SK-N-SH treated with all-trans-retinoic acid at 6 μM for 48 hours (cell line): ENCODE measurements at regions not wholly inside any gene's neighbourhood (a gene's known extent, or its start where the extent isn't known, plus 50 kb on each side); places are given as distances from the start of the nearest gene placed in this dataset.

Experiments
- ATAC-seq: fragments of 200-7000 bp; cut with Tn5 transposase; 3 replicates; pipeline ENCODE4 v1.9.1; 2020; ENCODE audit warnings: mild to moderate bottlenecking, moderate library complexity
- ARNTL ChIP-seq: fragments of 450-650 bp; formaldehyde crosslinking; IDR thresholded peaks from 2 replicates; pipeline ENCODE4 v1.5.0; 2020; ENCODE audit warnings: low read depth, mild to moderate bottlenecking, moderate library complexity, borderline replicate concordance
- CREB5 ChIP-seq: fragments of 250-450 bp; sonication (Bioruptor Pico); IDR thresholded peaks from 2 replicates; pipeline ENCODE4 v1.5.1; 2020; ENCODE audit warnings: low read depth, mild to moderate bottlenecking, moderate library complexity
- CSDC2 ChIP-seq: fragments of 250-450 bp; sonication (Bioruptor Pico); IDR thresholded peaks from 2 replicates; pipeline ENCODE4 v1.5.0; 2020; ENCODE audit warnings: mild to moderate bottlenecking, moderate library complexity
- CSRNP3 ChIP-seq: fragments of 250-450 bp; sonication (Bioruptor Pico); IDR thresholded peaks from 2 replicates; pipeline ENCODE4 v1.5.1; 2021; ENCODE audit warnings: mild to moderate bottlenecking, moderate library complexity
- ESRRG ChIP-seq: fragments of 250-450 bp; sonication (Bioruptor Pico); IDR thresholded peaks from 2 replicates; pipeline ENCODE4 v1.6.1; 2021; ENCODE audit warnings: mild to moderate bottlenecking
- GLIS3 ChIP-seq: fragments of 250-450 bp; sonication (Bioruptor Pico); IDR thresholded peaks from 2 replicates; pipeline ENCODE4 v1.5.0; 2020; ENCODE audit warnings: mild to moderate bottlenecking, moderate library complexity
- ISL1 ChIP-seq: fragments of 250-450 bp; sonication (Bioruptor Pico); IDR thresholded peaks from 2 replicates; pipeline ENCODE4 v2.1.2; 2022; ENCODE audit warnings: mild to moderate bottlenecking, moderate library complexity
- OSR1 ChIP-seq: fragments of 250-450 bp; sonication (Bioruptor Pico); IDR thresholded peaks from 2 replicates; pipeline ENCODE4 v1.8.0; 2022; ENCODE audit warnings: moderate library complexity, mild to moderate bottlenecking, inconsistent platforms
- PATZ1 ChIP-seq: fragments of 250-450 bp; sonication (Bioruptor Pico); IDR thresholded peaks from 2 replicates; pipeline ENCODE4 v1.8.0; 2020; ENCODE audit warnings: mild to moderate bottlenecking, moderate library complexity, borderline replicate concordance
- POU6F1 ChIP-seq: fragments of 250-450 bp; sonication (Bioruptor Pico); IDR thresholded peaks from 2 replicates; pipeline ENCODE4 v1.8.0; 2021; ENCODE audit warnings: low read depth, mild to moderate bottlenecking, moderate library complexity, borderline replicate concordance
- PPARA ChIP-seq: fragments of 250-450 bp; sonication (Bioruptor Pico); IDR thresholded peaks from 2 replicates; pipeline ENCODE4 v1.5.0; 2020; ENCODE audit warnings: mild to moderate bottlenecking, borderline replicate concordance
- RARB ChIP-seq: fragments of 250-450 bp; sonication (Bioruptor Pico); IDR thresholded peaks from 2 replicates; pipeline ENCODE4 v1.8.0; 2021; ENCODE audit warnings: mild to moderate bottlenecking, moderate library complexity
- SNAI2 ChIP-seq: fragments of 250-450 bp; sonication (Bioruptor Pico); IDR thresholded peaks from 2 replicates; pipeline ENCODE4 v1.5.0; 2020; ENCODE audit warnings: mild to moderate bottlenecking, moderate library complexity
- TCF4 ChIP-seq: fragments of 250-450 bp; sonication (Bioruptor Pico); IDR thresholded peaks from 2 replicates; pipeline ENCODE4 v1.8.0; 2021; ENCODE audit warnings: mild to moderate bottlenecking, moderate library complexity, borderline replicate concordance
- TOX ChIP-seq: fragments of 250-450 bp; sonication (Bioruptor Pico); IDR thresholded peaks from 2 replicates; pipeline ENCODE4 v1.8.0; 2021; ENCODE audit warnings: mild to moderate bottlenecking, moderate library complexity, borderline replicate concordance
- TSHZ2 ChIP-seq: fragments of 250-450 bp; sonication (Bioruptor Pico); IDR thresholded peaks from 2 replicates; pipeline ENCODE4 v1.5.0; 2020; ENCODE audit warnings: mild to moderate bottlenecking, moderate library complexity
- ZC3H10 ChIP-seq: fragments of 250-450 bp; sonication (Bioruptor Pico); IDR thresholded peaks from 2 replicates; pipeline ENCODE4 v1.5.1; 2021; ENCODE audit warnings: mild to moderate bottlenecking, moderate library complexity
- ZFP3 ChIP-seq: fragments of 250-450 bp; sonication (Bioruptor Pico); IDR thresholded peaks from 2 replicates; pipeline ENCODE4 v1.5.0; 2020; ENCODE audit warnings: mild to moderate bottlenecking, moderate library complexity
- ZFP30 ChIP-seq: fragments of 450-650 bp; formaldehyde crosslinking; IDR thresholded peaks from 2 replicates; pipeline ENCODE4 v1.5.0; 2022; ENCODE audit warnings: mild to moderate bottlenecking, moderate library complexity
- ZNF565 ChIP-seq: fragments of 450-650 bp; formaldehyde crosslinking; conservative IDR thresholded peaks from 2 replicates; pipeline ENCODE4 v1.5.0; 2020; ENCODE audit warnings: low read depth, mild to moderate bottlenecking, moderate library complexity
- ZNF70 ChIP-seq: fragments of 450-650 bp; formaldehyde crosslinking; IDR thresholded peaks from 2 replicates; pipeline ENCODE4 v1.5.0; 2020; ENCODE audit warnings: mild to moderate bottlenecking, moderate library complexity
- ZNF8 ChIP-seq: fragments of 450-650 bp; formaldehyde crosslinking; IDR thresholded peaks from 2 replicates; pipeline ENCODE4 v1.5.0; 2020; ENCODE audit warnings: mild to moderate bottlenecking, moderate library complexity

- no peak for ATAC-seq
Observed at GRCh38 chr2:200092235-200092634, 136.9 kb downstream of the MAIP1 start.

GRCh38 chr2:200095436-200095835 lies 140.1 kb downstream of the MAIP1 start:
- TF ChIP-seq ZNF8 = no peak
- no peak for TF ChIP-seq CREB5 (CRISPR knock-in tag)
- TF ChIP-seq ARNTL (CRISPR knock-in tag) = no peak
- TF ChIP-seq ISL1 = no peak
- no peak for TF ChIP-seq PATZ1 (CRISPR knock-in tag)
- TF ChIP-seq ESRRG = no peak
- no peak for TF ChIP-seq ZNF565 (CRISPR knock-in tag)
- TF ChIP-seq ZC3H10 (CRISPR knock-in tag) = no peak
- no peak for ATAC-seq

More at GRCh38 chr2:200092235-200092634, 136.9 kb downstream of the MAIP1 start:
- TF ChIP-seq PPARA (no peak), GLIS3 (no peak), PATZ1 (CRISPR knock-in tag) (no peak)
- TF ChIP-seq, all 23 proteins: peak for 0

GRCh38 chr2:200099256-200099655 lies 143.9 kb downstream of the MAIP1 start:
- TF ChIP-seq ZC3H10 (CRISPR knock-in tag) (no peak), CREB5 (CRISPR knock-in tag) (no peak), TOX (CRISPR knock-in tag) (no peak), POU6F1 (CRISPR knock-in tag) (no peak), ISL1 (no peak), CSRNP3 (no peak)
- ATAC-seq = no peak

- ATAC-seq = no peak
- TF ChIP-seq ZNF70 (CRISPR knock-in tag) (no peak), SNAI2 (no peak), OSR1 (CRISPR knock-in tag) (no peak), ZFP30 (CRISPR knock-in tag) (no peak), ZNF8 (no peak), ZNF565 (CRISPR knock-in tag) (no peak), RARB (CRISPR knock-in tag) (no peak), ISL1 (no peak), TOX (CRISPR knock-in tag) (no peak), PATZ1 (CRISPR knock-in tag) (no peak), ZFP3 (no peak), TSHZ2 (CRISPR knock-in tag) (no peak), PPARA (no peak), CSDC2 (CRISPR knock-in tag) (no peak), TCF4 (CRISPR knock-in tag) (no peak), ARNTL (CRISPR knock-in tag) (no peak), GLIS3 (no peak)
Observed at GRCh38 chr2:200100027-200100426, 144.6 kb downstream of the MAIP1 start.
